GM19240 (cell line): ENCODE measurements at regions not wholly inside any gene's neighbourhood (a gene's known extent, or its start where the extent isn't known, plus 50 kb on each side); places are given as distances from the start of the nearest gene placed in this dataset.

Source experiments
- DNase-seq: peaks from one replicate; pipeline ENCODE4 v3.0.0; 2011; ENCODE audit warnings: low spot score; ENCODE audit not compliant: insufficient read length

GRCh38 chr2:118473846-118474540 lies 373.5 kb downstream of the EN1 start:
- no peak for DNase-seq

DNA sequence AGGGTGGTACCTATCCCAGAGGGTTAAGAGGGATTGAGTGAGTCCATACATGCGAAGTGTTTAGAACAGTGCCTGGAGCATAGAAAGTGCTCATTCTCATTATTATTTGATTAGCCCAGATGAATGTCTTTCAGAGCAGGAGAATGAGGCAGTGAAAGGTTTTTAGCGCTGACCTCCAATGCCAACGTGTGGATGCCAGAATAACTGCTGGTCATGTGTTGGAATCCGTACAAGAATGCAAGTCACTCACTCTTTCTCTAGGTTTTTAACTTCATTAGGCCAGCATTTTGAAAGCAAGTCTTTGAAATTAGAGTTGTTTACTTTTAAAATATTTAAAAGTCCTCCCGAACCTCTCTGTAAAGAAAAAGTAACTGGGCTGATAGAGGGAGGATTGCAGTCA lies 374.2 kb downstream of the EN1 start:
- DNase-seq: no peak

DNA sequence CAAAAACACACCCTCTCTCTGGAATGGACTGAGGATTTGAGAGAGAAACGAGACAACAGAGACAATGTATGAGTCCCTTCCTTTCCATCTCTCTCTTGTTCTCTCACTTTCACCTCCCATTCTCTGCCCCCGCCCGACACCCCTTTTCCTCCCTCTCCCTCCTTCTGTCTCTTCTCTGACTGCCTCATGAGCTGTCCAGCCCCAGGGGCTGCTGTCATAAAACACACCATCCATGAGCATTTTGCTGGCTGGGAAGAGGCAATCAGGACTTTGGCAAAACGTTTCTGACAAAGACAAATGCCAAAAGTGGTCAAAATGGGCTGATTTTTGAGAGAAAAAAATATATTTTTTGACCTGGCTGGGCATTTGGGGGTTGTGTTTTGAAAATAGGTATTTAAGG lies 377.2 kb downstream of the EN1 start:
- DNase-seq: no peak

- DNase-seq: no peak
Measured at GRCh38 chr2:118469103-118469502, 378.3 kb downstream of the EN1 start.

DNA sequence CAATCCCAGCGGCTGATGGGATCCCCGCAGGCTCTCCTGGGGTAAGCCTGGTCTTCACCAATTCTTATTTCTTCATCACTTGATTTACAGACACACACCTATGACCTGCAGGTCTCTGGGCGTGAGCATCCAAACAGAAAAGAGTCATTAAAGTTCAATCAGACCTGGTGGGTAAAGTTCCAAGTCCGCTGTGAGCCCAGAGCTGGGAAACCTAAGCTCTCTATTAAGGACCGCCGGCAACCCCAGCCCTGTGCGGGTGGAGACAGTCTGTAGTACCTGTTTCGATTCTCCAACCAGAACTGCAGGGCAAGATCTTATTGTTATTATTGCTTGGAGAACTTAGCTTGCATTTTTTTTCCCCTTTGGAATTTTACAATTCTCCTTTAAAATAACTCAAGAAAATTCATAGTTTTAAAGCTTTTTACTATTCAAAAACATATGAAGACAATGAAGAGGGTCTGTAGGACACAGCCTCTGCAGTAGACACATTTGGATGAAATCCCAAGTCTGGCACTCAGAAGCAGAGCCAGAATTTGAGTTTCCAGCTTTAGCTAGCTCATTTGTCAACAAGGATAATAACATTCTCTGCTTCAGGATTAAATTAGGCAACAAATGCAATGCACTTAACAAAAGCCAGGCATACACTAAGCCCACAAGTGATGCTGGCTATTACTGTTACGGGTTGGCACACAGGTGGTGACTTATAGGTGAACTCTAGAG lies 376.4 kb downstream of the INSIG2 start:
- no peak for DNase-seq

GRCh38 chr2:118464046-118464445 lies 375.8 kb downstream of the INSIG2 start:
- DNase-seq: no peak

DNA sequence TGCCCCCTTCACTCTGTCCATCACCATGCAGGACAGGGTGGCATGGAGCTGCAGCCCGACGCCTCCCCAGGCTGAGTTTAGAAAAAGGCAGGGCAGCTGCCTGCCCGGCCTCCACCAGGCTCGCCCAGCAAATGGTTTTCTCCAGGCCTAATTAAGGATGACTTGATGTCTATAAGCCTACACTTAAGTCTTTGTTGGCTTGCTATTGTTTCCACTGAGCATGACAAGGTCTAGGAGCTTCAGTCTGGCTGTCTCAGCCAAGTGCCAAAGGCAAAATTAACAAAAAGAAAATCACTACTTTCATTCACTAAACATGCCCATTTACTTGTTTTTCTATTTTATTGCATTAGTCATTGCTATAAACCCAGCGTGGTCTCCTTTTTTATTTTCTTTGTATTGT lies 372.2 kb downstream of the INSIG2 start:
- DNase-seq: no peak

- no peak for DNase-seq
Measured at GRCh38 chr2:118459426-118459825, 371.2 kb downstream of the INSIG2 start.

DNA sequence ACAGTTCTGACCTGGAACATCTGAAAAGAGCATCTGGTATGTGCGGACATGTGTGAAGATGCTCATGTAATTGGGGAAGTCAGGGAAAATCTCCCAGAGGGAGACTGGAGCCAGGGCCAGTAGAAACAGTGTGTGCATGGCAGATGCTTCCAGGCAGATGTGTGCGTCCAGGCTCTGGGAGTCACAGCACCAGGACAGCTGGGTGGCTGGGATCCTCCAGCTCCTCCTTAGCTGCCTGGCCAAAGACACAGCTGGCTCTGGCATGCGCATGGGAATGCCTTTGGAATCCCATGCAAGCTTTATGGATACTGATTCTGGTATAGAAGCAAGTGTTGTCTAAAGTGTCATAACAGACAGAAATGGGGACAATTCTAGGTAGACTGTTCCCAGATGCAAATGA lies 369.7 kb downstream of the INSIG2 start:
- DNase-seq: no peak

DNA sequence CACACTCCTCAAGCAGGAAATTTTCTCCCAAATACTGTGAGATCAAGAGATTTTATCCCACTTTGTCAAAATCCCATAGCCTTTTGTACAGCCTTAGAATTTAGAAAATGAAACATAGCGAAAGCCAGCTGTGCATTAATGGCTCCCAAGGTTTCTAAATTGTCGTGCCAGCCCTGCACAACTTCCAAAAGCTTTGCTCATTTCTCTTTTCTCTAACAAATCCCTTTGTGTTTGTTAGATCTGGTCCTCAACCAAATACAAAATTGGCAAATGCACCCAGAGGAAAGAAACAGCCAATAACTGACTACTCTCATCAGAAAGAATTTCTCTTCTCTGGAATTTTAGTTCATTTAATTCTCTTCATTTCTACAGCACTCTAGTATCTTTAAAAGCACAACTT lies 361.1 kb downstream of the INSIG2 start:
- DNase-seq: no peak

DNA sequence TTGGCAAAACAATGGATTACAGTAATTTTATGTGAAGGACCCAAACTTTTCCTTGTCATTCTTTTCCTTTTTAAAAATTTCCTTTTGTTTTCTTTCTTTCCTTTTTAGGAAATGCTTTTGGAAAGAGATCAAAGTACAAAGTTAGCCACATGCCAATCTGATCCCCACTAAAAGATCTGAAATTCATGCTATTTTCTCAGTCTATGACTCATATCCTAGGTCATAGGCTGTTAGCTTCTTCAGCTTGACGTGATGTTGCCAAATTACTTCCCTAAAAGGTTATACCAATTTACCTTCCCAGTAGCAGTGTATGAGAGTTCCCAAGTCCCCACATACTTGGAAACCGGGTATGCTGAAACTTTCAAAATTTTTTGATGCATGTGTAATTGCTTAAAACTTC lies 355.3 kb downstream of the INSIG2 start:
- DNase-seq: no peak

DNA sequence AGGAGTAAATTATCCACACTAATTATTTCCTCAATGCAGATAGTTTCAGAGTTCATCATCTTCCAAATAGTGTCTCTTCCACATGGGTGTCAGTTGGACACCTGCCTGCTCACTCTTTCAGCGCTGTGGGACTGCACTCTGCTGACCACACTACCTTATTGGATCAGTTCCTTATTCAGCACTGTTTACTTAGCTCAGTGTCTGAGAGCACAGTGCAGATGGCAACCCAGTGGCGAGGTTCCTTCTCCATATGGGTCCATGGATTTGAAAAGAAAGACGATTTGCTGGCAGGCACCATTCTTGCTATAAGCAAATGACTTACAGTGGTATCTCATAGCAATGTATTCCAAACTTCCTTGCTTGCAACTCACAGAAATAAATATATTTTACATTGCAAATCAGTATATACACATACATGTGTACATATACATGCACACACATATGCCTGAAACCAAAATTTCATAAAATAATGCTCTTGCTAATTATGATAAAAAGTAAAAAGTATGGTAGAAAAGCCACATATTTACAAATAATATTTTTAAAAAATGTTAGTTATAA lies 354.8 kb downstream of the INSIG2 start:
- DNase-seq: no peak

DNA sequence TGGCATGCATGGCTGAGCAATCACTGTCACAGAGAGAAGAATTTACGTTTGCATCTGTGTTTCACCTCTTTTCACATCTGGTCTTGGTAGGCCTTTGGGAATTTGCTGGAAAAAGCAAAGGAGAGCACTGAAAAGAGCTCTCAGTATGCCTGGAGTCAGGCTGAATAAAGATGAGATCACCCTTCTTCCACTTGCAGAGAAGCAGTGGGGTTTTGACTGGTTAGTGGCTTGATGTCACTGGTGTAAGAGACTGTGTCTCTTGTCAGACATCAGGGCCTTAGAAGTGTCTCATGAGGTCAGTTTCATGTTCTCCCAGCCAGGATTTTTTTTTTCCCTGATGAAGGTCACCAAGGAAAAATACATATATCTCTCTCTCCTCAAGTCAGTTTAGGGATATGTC lies 353.8 kb downstream of the INSIG2 start:
- DNase-seq: no peak

DNA sequence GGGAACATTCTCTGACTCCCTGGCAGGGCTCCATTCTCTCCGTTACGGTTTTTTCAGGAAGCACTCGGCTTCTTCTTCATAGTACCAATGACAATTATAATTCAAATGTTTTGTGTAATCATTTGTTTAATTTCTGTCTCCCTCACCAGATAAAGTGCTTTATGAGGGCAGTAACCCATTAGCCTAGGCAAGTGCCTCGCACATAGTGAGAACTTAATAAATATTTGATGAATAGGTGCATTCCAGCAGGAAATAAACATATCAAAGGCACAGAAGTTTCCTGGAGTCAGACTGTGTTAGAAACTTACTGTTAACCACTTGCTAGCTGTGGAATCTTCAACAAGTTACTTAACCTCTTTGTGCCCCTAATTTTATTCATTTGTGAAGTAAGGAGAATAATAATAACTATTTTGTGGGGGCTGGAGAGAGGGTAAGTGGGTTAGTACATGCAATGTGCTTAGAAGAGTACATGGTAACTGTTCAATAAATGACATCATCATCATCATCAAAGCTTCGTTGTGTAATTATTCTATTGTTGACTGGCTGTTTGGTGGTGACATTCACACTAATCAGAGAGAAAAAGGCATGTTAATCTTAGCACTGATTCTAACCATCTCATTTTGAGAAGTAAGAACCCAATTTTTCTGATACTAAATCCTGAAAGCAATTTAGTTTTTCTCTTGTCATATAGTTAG lies 352.3 kb downstream of the INSIG2 start:
- no peak for DNase-seq

DNA sequence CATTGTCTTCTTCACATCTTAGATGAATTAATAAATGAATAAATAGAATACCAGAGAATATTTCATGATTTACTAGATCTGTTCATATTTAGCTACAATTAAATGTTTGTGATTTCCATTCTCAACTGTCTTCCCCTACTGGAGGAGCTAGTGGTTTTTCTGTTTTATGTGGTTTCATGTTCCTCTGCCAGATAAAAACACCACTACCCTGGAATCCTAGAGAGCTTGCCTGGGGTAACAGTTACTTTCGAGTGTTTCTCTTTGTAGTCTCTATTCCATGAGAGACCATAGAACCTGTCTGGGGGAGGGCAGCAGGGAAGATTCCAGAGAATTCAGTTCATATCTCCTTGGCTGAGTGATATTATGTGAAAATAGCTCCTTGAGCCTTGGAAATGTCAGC lies 349.2 kb downstream of the INSIG2 start:
- DNase-seq: no peak

DNA sequence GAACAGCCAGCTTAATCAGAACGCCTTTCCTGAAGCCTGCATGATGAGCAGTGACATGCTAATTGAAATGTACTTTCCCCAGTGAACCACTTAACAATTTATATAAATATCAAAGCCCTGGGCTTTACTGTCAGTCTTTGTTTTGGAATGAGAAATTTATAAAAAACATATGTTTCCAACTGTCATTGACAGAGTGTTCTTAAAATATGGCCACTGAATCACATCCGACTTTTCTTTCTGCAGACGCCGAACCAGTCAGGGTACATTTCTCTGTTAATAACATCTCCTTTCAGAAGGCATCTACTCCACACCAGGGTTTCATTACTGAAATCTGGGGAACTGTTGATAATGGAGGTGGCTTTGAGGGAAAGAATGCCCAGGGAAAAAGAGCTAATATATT lies 343.7 kb downstream of the INSIG2 start:
- DNase-seq: no peak

DNA sequence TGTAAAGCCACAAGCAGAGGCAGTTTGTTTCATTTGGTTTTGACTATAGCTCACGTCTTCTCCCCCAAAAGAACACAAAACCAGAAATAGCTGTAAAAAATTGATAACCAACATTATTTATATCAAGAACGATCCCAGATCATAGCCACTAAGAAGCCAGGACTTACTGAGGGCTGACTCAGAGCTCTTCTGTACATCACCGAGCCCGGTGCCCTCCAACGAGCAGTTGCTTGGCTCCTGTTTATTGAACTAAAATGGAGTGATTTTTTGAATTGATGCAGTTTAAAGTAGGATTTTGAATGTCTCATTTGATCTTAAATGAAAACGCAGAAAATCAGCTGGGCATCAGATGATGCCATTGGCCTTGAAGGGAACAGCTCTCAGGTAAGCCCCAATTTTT lies 343.3 kb downstream of the INSIG2 start:
- no peak for DNase-seq

- DNase-seq: no peak
Measured at GRCh38 chr2:118431165-118431517, 342.9 kb downstream of the INSIG2 start.

DNA sequence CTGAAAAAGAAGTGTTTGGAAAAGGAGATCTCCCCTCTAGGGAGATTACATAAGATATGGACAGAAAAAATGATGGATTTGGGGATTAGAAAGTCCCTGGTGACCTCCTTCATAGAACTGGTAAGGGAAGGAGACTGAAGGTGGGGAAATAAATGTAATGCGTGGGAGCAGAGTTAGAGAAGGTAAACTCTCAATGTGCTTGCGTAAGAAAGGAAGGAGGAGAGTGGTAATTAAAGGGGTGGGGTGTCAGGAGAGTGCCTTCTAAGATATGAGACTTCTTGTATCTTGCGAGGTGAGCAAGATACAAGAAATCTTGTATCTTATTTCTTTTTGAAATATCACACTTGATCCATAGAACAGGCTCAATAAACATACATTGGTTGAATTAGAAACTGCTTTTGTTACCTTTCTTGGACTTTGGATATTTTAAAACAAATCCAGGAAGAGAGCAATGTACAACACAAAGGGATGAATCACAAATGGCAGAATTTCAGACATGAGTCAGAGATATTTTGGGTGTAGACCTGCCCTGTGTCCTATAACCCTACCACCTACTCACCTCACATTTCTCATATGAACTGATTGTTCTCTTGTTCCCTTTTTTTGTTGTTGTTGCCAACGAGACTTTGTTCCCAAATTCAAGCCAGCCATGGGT lies 342.4 kb downstream of the INSIG2 start:
- DNase-seq: no peak

GRCh38 chr2:118425191-118425590 lies 336.9 kb downstream of the INSIG2 start:
- no peak for DNase-seq

DNA sequence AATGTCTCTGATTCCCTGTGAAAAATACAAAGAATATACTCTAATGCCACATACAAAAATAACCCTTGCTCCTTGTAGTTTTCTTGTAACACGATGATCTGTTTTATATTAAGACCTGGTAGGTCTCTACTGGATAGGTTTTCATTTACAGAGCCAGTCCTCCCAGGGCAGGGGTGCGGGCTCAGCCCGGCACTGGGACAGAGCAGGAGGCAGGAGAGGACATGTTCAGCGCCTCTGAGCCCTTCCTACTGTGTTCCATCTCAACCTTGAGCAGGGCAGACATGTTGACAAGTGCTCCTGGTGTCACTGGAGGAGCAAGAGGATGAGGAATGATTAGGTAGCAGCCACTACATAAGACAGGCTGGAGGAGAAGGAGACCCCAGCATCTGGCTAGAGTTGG lies 335.5 kb downstream of the INSIG2 start:
- DNase-seq: no peak

DNA sequence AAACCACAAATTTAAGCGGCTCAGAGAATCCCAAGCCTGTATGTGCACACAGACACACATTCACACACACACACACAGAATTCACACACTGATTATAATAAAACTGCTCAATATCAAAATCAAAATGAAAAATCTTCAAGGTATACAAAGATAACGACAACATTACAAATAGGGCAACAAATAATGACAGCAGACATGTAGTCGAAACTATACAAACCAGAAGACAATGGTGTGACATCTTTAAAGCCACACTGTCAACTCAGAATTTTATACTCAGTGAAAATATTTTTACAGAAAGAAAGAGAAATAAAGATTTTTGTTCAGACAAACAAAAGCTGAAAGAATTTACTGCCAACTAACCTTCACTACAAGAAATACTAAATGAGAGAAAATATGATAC lies 333.4 kb downstream of the INSIG2 start:
- no peak for DNase-seq
